ENCODE measurements at regions not wholly inside any gene's neighbourhood (a gene's known extent, or its start where the extent isn't known, plus 50 kb on each side); places are given as distances from the start of the nearest gene placed in this dataset.

DNA sequence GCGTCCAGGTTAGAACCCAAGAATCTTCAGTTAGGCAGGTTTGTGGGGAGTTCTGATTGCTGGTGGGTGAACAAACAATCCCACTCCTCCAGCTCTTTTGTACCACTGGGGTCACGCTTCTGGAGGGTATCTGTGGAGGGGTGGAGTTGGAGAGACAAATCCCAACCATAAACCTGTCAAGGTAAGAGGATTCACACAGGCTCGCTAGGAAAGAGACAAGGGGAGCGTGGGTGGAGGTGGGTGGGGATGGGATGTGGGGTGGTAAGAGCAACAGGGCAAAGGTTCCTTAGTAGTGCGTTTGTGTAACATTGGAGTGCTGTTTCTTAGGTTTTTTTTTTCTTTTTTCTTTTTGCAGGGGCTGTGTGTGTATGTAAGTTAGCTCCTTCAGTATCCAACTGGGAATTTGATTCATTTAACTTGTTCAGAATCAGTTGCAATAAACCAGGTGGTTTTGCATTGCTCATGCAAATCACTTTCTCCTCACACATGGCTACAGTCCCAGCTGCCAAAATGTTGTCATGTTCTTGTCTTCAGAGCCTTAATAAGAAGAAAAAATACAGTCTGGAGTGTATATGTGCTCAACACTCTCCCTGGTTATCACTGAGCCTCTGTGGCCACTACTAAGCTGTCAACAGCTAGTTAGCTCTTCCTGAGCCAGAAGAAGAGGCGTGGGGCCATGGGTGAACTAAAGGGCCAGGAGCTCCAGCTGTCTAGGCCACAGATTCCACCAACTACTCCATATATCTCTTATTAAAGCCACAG, 164.0 kb upstream of the RAD23B start:
- DNase-seq = no peak

DNA sequence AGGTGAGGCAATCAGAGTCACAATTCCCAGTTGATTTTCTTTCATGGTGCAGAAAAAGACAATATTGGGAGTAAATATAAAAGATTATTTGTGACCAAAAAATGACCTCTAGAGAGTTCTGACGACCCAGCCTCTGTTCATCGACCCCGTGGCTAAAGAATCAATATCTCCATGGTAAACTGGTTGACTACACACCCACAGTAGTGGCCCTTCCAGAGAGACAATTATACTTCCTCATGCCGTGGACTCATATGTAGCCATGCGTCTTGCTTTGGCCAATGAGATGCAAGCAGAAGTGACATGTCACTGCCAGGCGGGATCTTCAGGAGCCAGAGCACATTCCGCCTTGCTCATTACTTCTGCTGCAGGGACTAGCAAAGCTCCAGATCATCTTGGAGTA, 163.3 kb upstream of the RAD23B start:
- DNase-seq = no peak

DNA sequence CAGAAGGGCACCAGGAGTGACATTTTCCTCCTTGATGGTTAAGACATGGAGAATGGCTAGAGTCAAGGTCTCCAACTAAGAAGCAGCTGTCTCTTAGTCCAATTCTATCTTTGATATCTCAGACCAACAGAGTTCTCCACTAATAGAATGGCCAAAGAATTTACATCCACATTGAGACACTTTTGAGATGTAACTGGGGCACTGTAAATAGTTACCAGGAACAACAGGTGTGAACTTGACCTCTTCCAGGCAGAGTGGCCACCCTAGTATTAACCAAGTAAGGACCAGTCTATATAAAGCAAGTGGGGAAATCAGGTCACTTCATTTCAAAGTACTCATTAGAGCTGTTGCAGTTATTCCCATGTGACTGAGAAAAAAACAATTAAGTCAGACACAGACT, 159.7 kb upstream of the RAD23B start:
- DNase-seq = no peak

GRCh38 chr9:107127608-107128007, 155.5 kb upstream of the RAD23B start:
- DNase-seq = no peak

GRCh38 chr9:107131108-107131799, 151.8 kb upstream of the RAD23B start:
- no peak for DNase-seq

GRCh38 chr9:107136296-107136695, 146.8 kb upstream of the RAD23B start:
- DNase-seq = no peak

DNA sequence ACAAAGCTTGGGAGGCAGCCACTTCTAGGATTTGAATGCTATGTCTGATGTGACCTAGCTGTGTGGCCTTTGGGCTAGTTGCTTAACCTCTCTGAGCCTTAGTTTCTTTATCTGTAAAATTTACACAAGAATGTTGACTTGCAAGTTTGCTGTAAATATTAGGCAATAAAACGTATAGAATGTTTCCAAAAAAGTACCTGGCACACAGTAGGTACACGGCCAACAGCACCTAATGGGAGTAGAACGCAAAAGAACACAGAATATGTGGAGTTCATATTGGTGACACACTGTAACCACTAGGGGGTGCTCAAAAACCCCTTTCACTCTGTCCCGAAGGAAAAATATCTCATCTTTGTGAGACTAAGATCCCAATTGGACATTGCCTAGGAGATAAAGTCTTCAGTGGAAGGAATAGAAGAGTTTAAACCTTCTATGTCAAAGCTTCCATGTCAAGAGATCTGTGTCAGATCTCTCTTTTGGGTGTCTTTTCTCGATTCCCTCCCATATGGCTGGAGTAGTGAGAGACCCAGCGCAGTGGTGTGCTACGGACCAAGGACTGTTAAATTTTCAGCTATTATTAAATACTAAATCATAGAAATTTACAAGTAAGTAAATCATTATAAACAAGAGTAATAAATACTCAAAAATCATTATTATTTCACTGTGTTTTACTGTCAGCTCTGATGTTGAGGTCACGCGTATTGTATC, 145.4 kb upstream of the RAD23B start:
- DNase-seq = no peak

DNA sequence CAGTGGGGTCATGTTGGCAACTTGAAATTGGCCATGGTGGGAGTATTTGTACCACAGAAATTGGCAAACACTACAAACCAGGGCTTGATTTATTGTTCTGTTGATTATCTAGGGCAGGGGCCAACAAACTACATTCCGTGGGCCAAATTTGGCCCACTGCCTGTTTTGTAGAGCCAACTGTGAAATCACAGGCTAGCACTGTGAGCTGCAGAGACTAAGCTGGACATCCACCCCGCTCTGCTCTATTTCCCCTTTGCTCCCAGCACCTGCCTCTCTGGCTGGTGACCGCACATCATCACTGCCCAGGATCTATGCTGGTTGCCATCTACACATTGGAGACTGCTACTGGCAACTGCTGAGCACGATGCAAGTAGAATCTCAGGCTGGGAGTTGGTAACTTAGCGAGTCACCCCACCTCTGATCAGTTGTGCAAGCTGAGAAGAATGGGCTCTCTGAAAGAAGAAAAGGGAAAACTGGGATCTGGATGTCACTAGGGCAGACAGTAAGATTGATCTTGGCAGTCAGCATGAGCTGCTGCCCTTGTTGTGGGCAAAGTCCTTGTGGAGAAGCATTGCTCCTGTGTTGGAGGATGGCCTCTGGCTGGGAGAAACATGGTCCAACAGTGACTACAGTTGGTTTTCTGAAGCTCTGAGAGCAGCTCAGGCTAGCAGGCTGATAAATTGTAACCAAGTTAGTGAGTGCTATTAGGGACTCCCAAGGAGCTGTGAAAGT, 144.7 kb upstream of the RAD23B start:
- no peak for DNase-seq

- no peak for DNase-seq
Observed at GRCh38 chr9:107141967-107142366, 141.1 kb upstream of the RAD23B start.

- DNase-seq = no peak
Observed at GRCh38 chr9:107142430-107142829, 140.6 kb upstream of the RAD23B start.

- DNase-seq = no peak
Observed at GRCh38 chr9:107142896-107143603, 140.0 kb upstream of the RAD23B start.

- DNase-seq = no peak
Observed at GRCh38 chr9:107144475-107144874, 138.6 kb upstream of the RAD23B start.

DNA sequence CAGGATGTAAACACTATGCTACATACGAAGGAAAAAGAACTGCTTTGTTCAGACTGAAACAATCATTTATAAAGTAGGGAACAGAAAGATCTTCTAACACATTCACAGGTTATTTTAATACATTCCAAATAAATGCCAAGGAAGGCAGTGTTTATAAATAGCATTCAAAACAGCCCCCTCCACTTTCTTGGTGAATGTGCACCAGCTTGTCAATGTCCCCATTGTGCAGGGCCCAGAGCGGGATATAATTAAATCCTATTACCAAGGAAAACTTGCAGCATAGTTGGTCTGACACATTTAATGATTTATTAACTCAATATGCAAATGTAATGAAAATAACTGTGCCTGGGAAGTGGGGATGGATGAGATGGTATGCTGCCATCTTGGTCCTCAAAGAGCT, 135.9 kb upstream of the RAD23B start:
- no peak for DNase-seq

DNA sequence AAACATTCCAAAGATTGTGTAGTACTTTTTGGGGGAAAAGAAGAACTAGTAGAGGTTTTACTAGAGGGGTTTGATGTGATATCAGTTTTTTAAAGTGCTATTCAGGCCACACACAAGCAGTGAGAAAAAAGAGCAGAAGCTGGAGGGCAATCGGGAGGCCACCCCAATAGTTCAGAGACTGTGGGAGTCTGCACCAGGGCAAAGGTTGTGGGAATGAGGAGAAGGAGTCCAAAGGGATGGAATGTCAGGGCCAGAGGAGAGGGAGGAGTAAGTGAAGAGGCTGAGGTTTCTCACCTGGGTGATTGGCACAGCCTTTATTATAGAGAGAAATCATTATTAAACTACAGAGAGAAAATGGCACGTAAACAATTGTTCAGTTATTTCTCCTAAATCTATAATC, 134.9 kb upstream of the RAD23B start:
- no peak for DNase-seq

DNA sequence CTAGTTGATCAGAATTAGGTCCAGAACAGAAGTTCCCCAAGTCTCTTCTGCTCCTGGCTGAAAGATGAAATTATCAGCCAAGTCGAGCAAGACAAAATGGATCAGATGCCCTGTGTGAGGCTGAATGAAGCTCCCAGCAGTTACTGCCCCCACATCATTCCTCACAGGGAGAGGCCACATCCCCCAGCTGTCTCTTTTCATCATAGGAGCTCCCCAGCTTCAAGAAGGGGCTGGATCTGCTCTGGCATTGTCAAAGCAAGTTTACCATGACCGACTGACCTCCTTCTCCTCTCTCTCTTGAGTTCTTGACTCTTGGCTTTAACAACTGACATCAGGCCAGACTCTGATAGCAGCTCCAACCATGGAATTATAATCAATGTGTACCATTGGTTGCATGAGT, 133.3 kb upstream of the RAD23B start:
- no peak for DNase-seq

DNA sequence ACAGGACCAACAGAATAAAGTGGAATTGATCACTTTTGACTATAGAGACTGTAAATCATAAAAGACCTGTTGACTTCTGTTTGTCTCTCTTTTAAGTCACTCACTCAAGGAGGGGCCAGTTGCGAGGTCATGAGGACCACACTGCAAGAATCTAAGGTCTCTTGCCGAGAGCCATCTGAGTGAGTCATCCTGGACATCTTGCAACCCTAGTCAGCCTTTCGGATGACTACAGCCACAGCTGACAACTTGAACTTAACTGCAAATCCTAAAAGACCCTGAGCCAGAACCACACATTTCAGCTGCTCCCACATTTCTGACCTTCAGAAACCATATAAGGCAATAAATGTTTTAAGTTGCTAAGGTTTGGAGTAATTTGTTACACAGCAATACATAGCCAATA, 129.7 kb upstream of the RAD23B start:
- no peak for DNase-seq

DNA sequence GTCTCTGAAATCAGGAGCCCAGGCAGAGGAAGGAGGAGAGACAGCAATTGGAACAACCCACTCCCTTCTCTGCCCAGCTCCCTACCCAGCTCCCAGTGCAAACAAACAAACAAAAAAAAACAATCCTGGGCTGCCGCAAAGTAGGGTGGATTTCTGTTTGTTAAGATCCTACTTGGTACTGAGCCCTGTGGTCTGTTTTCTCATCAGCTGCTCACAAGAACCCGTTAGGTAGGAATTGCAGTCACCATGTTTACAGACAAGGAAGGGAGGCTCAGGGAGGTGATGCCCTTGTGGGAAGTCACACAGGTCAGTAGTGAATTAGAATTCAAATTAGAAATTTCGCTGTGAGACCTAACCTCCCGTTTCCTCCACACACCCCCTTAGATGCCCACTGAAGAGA, 128.8 kb upstream of the RAD23B start:
- no peak for DNase-seq

DNA sequence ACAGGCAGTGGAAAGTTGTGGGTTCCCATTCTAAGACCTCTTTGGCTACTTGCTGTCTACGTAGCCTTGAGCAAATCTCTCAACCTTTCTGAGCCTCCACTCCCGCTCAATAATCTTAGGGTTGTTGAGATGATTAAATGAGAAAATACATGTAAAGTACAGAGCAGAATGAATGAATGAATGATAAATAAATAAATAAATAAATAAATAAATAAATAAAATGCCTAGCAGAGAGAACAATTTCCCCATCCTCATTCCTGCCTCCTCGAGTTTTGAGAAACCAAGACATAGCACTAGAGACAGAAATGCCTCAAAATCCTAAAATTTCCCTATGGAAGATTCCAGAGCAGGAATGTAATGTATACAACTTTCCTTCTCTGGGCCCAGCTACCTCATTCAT, 128.3 kb upstream of the RAD23B start:
- DNase-seq = no peak

- no peak for DNase-seq
Observed at GRCh38 chr9:107155244-107155817, 127.7 kb upstream of the RAD23B start.

DNA sequence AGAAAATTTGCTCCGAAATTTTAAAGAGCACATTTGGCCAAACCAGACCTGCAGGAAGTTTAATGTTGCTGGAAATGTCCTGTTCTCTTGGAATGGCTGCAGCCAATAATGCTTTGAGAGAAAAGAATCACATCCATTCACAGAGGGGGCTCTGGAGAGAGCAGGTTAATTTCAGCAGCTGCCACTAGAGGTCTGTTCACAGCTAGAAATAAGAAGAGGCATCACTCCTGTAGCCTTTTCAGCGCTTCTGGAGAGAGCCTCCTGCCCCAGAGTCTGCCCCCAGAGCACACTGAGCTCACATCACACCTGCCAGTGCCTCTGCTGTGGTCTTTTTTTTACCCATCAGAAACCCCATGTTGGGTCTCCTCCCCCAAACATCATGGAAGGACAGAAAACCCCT, 124.8 kb upstream of the RAD23B start:
- no peak for DNase-seq

DNA sequence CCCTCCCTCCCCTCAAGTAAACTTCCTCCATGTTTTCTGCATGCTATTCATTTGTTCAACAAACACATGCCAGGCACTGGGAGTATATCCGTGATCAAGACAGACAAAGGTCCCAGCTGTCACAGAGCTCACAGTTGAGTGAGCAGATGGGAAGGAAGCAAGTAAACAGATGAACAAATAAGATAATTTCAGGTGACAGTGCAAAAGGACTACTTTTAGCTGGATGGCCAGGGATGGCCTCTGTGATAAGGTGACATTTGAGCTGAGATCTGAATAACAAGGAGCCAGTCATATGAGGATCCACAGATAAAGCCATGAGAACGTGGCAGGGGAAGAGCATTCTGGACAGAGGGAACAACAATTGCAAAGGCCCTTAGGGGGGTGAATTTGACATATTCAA, 121.7 kb upstream of the RAD23B start:
- DNase-seq = no peak
